GM23338 (cell line): ENCODE measurements at regions not wholly inside any gene's neighbourhood (a gene's known extent, or its start where the extent isn't known, plus 50 kb on each side); places are given as distances from the start of the nearest gene placed in this dataset.

ENCODE experiments used
- JUNB ChIP-seq: IDR thresholded peaks from one replicate; pipeline ENCODE4 v1.6.1; 2016; ENCODE audit warnings: antibody characterized with exemption; ENCODE audit not compliant: unreplicated experiment
- POLR2AphosphoS5 ChIP-seq: IDR thresholded peaks from 2 replicates; pipeline ENCODE4 v1.6.1; 2016; ENCODE audit warnings: antibody characterized with exemption, low read depth
- STAT1 ChIP-seq: IDR thresholded peaks from one replicate; pipeline ENCODE4 v1.6.1; 2016; ENCODE audit warnings: antibody characterized with exemption; ENCODE audit not compliant: unreplicated experiment
- ZNF114 ChIP-seq: fragments of 250-450 bp; sonication (Bioruptor Pico); IDR thresholded peaks from 2 replicates; pipeline ENCODE4 v1.5.0; 2020; ENCODE audit warnings: mild to moderate bottlenecking, moderate library complexity
- ZNF331 ChIP-seq: fragments of 250-450 bp; sonication (Bioruptor Pico); IDR thresholded peaks from 2 replicates; pipeline ENCODE4 v1.5.0; 2020; ENCODE audit warnings: low read depth, mild to moderate bottlenecking, moderate library complexity
- TF ChIP-seq, protein P1 (sequence below): fragments of 250-450 bp; sonication (Bioruptor Pico); IDR thresholded peaks from 2 replicates; pipeline ENCODE4 v1.5.0; 2020; ENCODE audit warnings: mild to moderate bottlenecking, moderate library complexity
- TF ChIP-seq, protein P2 (sequence below), 2 experiments: fragments of 200-600 bp in 1 of 2; sonication (generic) in 1 of 2; conservative IDR thresholded peaks; 2 replicates each; pipeline versions ENCODE4 v1.5.1 to v1.6.1; 2016 to 2017; ENCODE audit warnings: antibody characterized with exemption in 2 of 2, low read depth in 2 of 2, mild to moderate bottlenecking in 2 of 2, moderate library complexity in 1 of 2
- TF ChIP-seq, protein P3 (sequence below): IDR thresholded peaks from 2 replicates; pipeline ENCODE4 v1.6.1; 2016; ENCODE audit warnings: antibody characterized with exemption

DNA sequence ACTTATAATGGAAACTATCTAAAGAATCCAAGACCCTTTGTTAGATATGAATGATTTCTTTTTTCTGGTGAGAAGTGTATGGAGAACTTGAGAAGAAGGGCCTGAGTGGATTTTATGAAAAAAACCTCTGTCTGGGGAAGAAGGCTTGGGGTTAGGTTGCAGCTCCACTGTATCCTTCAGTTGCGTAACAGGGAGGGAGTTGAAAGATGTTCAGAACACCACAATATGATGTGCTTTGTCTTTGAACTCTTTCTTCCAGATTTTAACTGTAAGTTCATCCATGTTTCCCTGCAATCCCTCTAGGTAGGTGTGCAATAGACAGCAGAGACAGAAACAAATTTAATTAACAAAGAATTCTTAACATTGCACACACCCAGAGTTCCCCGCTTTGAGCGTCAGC lies 125.8 kb upstream of the NFIA start (continued):
- TF ChIP-seq, protein P1, sequence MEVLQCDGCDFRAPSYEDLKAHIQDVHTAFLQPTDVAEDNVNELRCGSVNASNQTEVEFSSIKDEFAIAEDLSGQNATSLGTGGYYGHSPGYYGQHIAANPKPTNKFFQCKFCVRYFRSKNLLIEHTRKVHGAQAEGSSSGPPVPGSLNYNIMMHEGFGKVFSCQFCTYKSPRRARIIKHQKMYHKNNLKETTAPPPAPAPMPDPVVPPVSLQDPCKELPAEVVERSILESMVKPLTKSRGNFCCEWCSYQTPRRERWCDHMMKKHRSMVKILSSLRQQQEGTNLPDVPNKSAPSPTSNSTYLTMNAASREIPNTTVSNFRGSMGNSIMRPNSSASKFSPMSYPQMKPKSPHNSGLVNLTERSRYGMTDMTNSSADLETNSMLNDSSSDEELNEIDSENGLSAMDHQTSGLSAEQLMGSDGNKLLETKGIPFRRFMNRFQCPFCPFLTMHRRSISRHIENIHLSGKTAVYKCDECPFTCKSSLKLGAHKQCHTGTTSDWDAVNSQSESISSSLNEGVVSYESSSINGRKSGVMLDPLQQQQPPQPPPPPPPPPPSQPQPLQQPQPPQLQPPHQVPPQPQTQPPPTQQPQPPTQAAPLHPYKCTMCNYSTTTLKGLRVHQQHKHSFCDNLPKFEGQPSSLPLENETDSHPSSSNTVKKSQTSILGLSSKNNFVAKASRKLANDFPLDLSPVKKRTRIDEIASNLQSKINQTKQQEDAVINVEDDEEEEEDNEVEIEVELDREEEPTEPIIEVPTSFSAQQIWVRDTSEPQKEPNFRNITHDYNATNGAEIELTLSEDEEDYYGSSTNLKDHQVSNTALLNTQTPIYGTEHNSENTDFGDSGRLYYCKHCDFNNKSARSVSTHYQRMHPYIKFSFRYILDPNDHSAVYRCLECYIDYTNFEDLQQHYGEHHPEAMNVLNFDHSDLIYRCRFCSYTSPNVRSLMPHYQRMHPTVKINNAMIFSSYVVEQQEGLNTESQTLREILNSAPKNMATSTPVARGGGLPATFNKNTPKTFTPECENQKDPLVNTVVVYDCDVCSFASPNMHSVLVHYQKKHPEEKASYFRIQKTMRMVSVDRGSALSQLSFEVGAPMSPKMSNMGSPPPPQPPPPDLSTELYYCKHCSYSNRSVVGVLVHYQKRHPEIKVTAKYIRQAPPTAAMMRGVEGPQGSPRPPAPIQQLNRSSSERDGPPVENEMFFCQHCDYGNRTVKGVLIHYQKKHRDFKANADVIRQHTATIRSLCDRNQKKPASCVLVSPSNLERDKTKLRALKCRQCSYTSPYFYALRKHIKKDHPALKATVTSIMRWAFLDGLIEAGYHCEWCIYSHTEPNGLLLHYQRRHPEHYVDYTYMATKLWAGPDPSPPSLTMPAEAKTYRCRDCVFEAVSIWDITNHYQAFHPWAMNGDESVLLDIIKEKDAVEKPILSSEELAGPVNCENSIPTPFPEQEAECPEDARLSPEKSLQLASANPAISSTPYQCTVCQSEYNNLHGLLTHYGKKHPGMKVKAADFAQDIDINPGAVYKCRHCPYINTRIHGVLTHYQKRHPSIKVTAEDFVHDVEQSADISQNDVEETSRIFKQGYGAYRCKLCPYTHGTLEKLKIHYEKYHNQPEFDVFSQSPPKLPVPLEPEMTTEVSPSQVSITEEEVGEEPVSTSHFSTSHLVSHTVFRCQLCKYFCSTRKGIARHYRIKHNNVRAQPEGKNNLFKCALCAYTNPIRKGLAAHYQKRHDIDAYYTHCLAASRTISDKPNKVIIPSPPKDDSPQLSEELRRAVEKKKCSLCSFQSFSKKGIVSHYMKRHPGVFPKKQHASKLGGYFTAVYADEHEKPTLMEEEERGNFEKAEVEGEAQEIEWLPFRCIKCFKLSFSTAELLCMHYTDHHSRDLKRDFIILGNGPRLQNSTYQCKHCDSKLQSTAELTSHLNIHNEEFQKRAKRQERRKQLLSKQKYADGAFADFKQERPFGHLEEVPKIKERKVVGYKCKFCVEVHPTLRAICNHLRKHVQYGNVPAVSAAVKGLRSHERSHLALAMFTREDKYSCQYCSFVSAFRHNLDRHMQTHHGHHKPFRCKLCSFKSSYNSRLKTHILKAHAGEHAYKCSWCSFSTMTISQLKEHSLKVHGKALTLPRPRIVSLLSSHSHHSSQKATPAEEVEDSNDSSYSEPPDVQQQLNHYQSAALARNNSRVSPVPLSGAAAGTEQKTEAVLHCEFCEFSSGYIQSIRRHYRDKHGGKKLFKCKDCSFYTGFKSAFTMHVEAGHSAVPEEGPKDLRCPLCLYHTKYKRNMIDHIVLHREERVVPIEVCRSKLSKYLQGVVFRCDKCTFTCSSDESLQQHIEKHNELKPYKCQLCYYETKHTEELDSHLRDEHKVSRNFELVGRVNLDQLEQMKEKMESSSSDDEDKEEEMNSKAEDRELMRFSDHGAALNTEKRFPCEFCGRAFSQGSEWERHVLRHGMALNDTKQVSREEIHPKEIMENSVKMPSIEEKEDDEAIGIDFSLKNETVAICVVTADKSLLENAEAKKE (CRISPR knock-in tag) = no peak
- TF ChIP-seq STAT1 (no peak), JUNB (no peak), ZNF331 (no peak), POLR2AphosphoS5 (no peak), ZNF114 (CRISPR knock-in tag) (no peak)
- TF ChIP-seq, protein P2, sequence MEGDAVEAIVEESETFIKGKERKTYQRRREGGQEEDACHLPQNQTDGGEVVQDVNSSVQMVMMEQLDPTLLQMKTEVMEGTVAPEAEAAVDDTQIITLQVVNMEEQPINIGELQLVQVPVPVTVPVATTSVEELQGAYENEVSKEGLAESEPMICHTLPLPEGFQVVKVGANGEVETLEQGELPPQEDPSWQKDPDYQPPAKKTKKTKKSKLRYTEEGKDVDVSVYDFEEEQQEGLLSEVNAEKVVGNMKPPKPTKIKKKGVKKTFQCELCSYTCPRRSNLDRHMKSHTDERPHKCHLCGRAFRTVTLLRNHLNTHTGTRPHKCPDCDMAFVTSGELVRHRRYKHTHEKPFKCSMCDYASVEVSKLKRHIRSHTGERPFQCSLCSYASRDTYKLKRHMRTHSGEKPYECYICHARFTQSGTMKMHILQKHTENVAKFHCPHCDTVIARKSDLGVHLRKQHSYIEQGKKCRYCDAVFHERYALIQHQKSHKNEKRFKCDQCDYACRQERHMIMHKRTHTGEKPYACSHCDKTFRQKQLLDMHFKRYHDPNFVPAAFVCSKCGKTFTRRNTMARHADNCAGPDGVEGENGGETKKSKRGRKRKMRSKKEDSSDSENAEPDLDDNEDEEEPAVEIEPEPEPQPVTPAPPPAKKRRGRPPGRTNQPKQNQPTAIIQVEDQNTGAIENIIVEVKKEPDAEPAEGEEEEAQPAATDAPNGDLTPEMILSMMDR (conservative IDR thresholded peaks at IDR 0.05; ENCODE audit: low read depth in 2 of 2) = no peak
- TF ChIP-seq, protein P3, sequence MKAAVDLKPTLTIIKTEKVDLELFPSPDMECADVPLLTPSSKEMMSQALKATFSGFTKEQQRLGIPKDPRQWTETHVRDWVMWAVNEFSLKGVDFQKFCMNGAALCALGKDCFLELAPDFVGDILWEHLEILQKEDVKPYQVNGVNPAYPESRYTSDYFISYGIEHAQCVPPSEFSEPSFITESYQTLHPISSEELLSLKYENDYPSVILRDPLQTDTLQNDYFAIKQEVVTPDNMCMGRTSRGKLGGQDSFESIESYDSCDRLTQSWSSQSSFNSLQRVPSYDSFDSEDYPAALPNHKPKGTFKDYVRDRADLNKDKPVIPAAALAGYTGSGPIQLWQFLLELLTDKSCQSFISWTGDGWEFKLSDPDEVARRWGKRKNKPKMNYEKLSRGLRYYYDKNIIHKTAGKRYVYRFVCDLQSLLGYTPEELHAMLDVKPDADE = no peak
